ENCODE measurements at regions not wholly inside any gene's neighbourhood (a gene's known extent, or its start where the extent isn't known, plus 50 kb on each side); places are given as distances from the start of the nearest gene placed in this dataset.

- TF ChIP-seq POLR2A (IDR thresholded peaks at IDR 0.05; ENCODE audit: low read depth, low read length): no peak
- TF ChIP-seq POLR2AphosphoS5 (IDR thresholded peaks at IDR 0.05; ENCODE audit: low read depth, low read length): no peak
- no peak for TF ChIP-seq TAF1 (IDR thresholded peaks at IDR 0.05; ENCODE audit: borderline replicate concordance, low read depth, low read length)
Measured at GRCh38 chr13:58306062-58306461, 674.5 kb downstream of the PCDH17 start.

All from GM12892 (cell line).